HEK293T (cell line): ENCODE measurements at regions not wholly inside any gene's neighbourhood (a gene's known extent, or its start where the extent isn't known, plus 50 kb on each side); places are given as distances from the start of the nearest gene placed in this dataset.

Experiments
- FOXA1 ChIP-seq: fragments of 450-650 bp; IDR thresholded peaks from 2 replicates; pipeline ENCODE4 v1.6.1; 2016; ENCODE audit warnings: mild to moderate bottlenecking
- FOXK2 ChIP-seq: fragments of 450-650 bp; IDR thresholded peaks from 2 replicates; pipeline ENCODE4 v1.6.1; 2016; ENCODE audit warnings: mild to moderate bottlenecking
- L3MBTL2 ChIP-seq: fragments of 450-650 bp; conservative IDR thresholded peaks from 2 replicates; pipeline ENCODE4 v1.6.1; 2016; ENCODE audit warnings: mild to moderate bottlenecking
- SUZ12 ChIP-seq: fragments of 450-650 bp; IDR thresholded peaks from 2 replicates; pipeline ENCODE4 v1.6.1; 2016; ENCODE audit warnings: mild to moderate bottlenecking

DNA sequence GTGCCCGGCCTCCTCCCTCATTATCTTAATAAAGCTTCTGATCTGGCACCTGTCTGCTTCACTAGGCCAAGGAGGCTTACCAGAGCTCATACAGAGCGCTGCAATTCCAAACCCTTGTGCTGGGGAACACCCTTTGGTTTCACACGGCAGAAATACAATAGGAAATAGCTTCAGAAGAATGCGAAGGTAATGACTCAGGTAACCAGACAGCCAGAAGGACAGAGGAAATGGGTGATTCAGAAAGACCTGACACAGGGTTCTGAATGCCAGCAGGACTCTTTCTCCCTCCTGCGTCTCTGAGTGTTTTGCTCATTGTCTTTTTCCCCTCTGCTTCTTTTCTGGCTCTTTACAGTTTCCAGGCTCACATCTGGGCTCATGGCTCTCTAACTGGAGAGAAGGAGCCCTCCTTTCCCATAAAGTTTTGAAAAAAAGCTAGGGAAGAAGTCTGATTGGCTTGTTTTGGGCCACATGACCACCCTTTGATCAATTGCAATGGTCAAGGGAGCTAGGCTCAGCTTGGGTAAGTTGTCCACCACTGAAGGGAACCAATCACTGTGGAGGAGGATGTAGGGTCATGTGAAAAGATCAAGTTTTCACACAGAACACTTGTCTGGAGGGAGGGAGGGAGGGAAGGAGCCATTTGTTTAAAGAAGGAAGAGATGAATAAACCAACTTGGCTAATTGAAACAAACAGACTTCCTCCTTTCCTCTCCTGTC is 90.5 kb upstream of the UPP2 start:
- TF ChIP-seq L3MBTL2, result no peak
- no peak for TF ChIP-seq FOXA1
- TF ChIP-seq FOXK2, result no peak
- TF ChIP-seq SUZ12, result no peak
